OCI-LY7 (cell line): ENCODE measurements at regions not wholly inside any gene's neighbourhood (a gene's known extent, or its start where the extent isn't known, plus 50 kb on each side); places are given as distances from the start of the nearest gene placed in this dataset.

Source experiments
- CTCF ChIP-seq: fragments of 200-600 bp; sonication (generic); conservative IDR thresholded peaks from 2 replicates; pipeline ENCODE4 v1.5.1; 2014; ENCODE audit warnings: mild to moderate bottlenecking, antibody characterized with exemption, low read length, moderate library complexity, mixed read lengths
- EZH2phosphoT487 ChIP-seq: fragments of 200-600 bp; sonication (generic); IDR thresholded peaks from 2 replicates; pipeline ENCODE4 v1.6.1; 2018; ENCODE audit warnings: low read depth, borderline replicate concordance, mild to moderate bottlenecking, mixed run types, antibody characterized with exemption, low read length, moderate library complexity, mixed read lengths

- TF ChIP-seq CTCF (no peak), EZH2phosphoT487 (no peak)
Observed at GRCh38 chr9:38132956-38133355, 63.9 kb upstream of the SHB start.
